SK-N-SH (cell line): ENCODE measurements at regions not wholly inside any gene's neighbourhood (a gene's known extent, or its start where the extent isn't known, plus 50 kb on each side); places are given as distances from the start of the nearest gene placed in this dataset.

Experiments used
- CTCF ChIP-seq: fragments of 200-600 bp; sonication (generic); IDR thresholded peaks from 2 replicates; pipeline ENCODE4 v1.6.1; 2017; ENCODE audit warnings: antibody characterized with exemption, mild to moderate bottlenecking, moderate library complexity
- EP300 ChIP-seq, 2 experiments: IDR thresholded peaks; 2 replicates each; pipeline versions ENCODE4 v1.4.0 to v1.6.1; 2012; ENCODE audit warnings: borderline replicate concordance in 1 of 2, low read depth in 1 of 2, low read length in 1 of 2
- POLR2AphosphoS5 ChIP-seq: IDR thresholded peaks from 2 replicates; pipeline ENCODE4 v1.6.1; 2012; ENCODE audit warnings: low read depth, low read length
- RCOR1 ChIP-seq: fragments of 150-350 bp; IDR thresholded peaks from 2 replicates; pipeline ENCODE4 v1.6.1; 2017; ENCODE audit warnings: antibody characterized with exemption, low read length
- ZBTB33 ChIP-seq: IDR thresholded peaks from 2 replicates; pipeline ENCODE4 v1.4.0; 2012; ENCODE audit warnings: low read depth, borderline replicate concordance

- TF ChIP-seq RCOR1 (no peak), POLR2AphosphoS5 (no peak), EP300 (IDR thresholded peaks at IDR 0.05; ENCODE audit: borderline replicate concordance in 1 of 2, low read depth in 1 of 2, low read length in 1 of 2) (no peak), ZBTB33 (no peak), CTCF (no peak)
Observed at GRCh38 chr2:23019476-23019875, 365.5 kb upstream of the KLHL29 start.
